Fibroblast of peridontal ligament (primary cell): ENCODE measurements at regions not wholly inside any gene's neighbourhood (a gene's known extent, or its start where the extent isn't known, plus 50 kb on each side); places are given as distances from the start of the nearest gene placed in this dataset.
"Not testable (repeated sequence)": the region's sequence is repeated elsewhere in the genome, so short reads cannot be mapped to it uniquely, and the experiment has no call there.

ENCODE experiments used
- DNase-seq: peaks from one replicate; pipeline ENCODE4 v3.0.0-alpha.2; 2010; ENCODE audit errors: extremely low read depth

GRCh38 chr2:91571239-91571923 lies 2879.9 kb downstream of the RPIA start:
- not testable (repeated sequence) for DNase-seq

GRCh38 chr2:91573018-91573417 lies 2881.5 kb downstream of the RPIA start:
- DNase-seq: not testable (repeated sequence)

GRCh38 chr2:91573755-91574154 lies 2882.3 kb downstream of the RPIA start:
- not testable (repeated sequence) for DNase-seq

GRCh38 chr2:91574255-91574654 lies 2882.8 kb downstream of the RPIA start:
- DNase-seq: not testable (repeated sequence)

GRCh38 chr2:91575701-91576100 lies 2884.2 kb downstream of the RPIA start:
- not testable (repeated sequence) for DNase-seq

GRCh38 chr2:91577406-91577805 lies 2885.9 kb downstream of the RPIA start:
- not testable (repeated sequence) for DNase-seq

GRCh38 chr2:91578678-91579077 lies 2887.2 kb downstream of the RPIA start:
- not testable (repeated sequence) for DNase-seq

GRCh38 chr2:91579555-91579954 lies 2888.1 kb downstream of the RPIA start:
- DNase-seq: not testable (repeated sequence)

- DNase-seq: not testable (repeated sequence)
These were observed 2888.6 kb downstream of the RPIA start for GRCh38 chr2:91580043-91580442.

- DNase-seq: not testable (repeated sequence)
These were observed 2895.6 kb downstream of the RPIA start for GRCh38 chr2:91587098-91587497.

- not testable (repeated sequence) for DNase-seq
These were observed 2896.5 kb downstream of the RPIA start for GRCh38 chr2:91587908-91588535.

GRCh38 chr2:91588782-91589223 lies 2897.3 kb downstream of the RPIA start:
- not testable (repeated sequence) for DNase-seq

GRCh38 chr2:91589454-91590328 lies 2898.2 kb downstream of the RPIA start:
- not testable (repeated sequence) for DNase-seq

GRCh38 chr2:91590381-91590780 lies 2898.9 kb downstream of the RPIA start:
- DNase-seq: not testable (repeated sequence)

GRCh38 chr2:91591066-91591465 lies 2899.6 kb downstream of the RPIA start:
- DNase-seq: not testable (repeated sequence)

- DNase-seq: not testable (repeated sequence)
These were observed 2906.0 kb downstream of the RPIA start for GRCh38 chr2:91597436-91597835.

- DNase-seq: not testable (repeated sequence)
These were observed 2907.0 kb downstream of the RPIA start for GRCh38 chr2:91598519-91598918.

GRCh38 chr2:91599000-91599399 lies 2907.5 kb downstream of the RPIA start:
- DNase-seq: not testable (repeated sequence)

GRCh38 chr2:91602860-91603259 lies 2911.4 kb downstream of the RPIA start:
- not testable (repeated sequence) for DNase-seq

GRCh38 chr2:91603996-91604395 lies 2912.5 kb downstream of the RPIA start:
- DNase-seq: not testable (repeated sequence)

GRCh38 chr2:91604629-91605028 lies 2913.2 kb downstream of the RPIA start:
- DNase-seq: not testable (repeated sequence)

- not testable (repeated sequence) for DNase-seq
These were observed 2932.3 kb downstream of the RPIA start for GRCh38 chr2:91623739-91624138.
